Liver (tissue), 7 donors: ENCODE measurements at regions not wholly inside any gene's neighbourhood (a gene's known extent, or its start where the extent isn't known, plus 50 kb on each side); places are given as distances from the start of the nearest gene placed in this dataset.
"Not testable (repeated sequence)": the region's sequence is repeated elsewhere in the genome, so short reads cannot be mapped to it uniquely, and the experiment has no call there.

Experiments
- DNase-seq: peaks from one replicate; pipeline ENCODE4 v3.0.0-alpha.2; 2017; ENCODE audit warnings: low spot score
- H3K27ac ChIP-seq, 2 donors: one replicate each; pipeline ENCODE4 v1.7.0; 2013; ENCODE audit warnings: inconsistent platforms in 2 of 2, low read length in 2 of 2, control low read depth in 1 of 2, low read depth in 1 of 2, mild to moderate bottlenecking in 1 of 2
- H3K27me3 ChIP-seq, 4 donors: one replicate each; pipeline versions ENCODE4 v1.6.1 to v1.7.0; 2013; ENCODE audit warnings: low read length in 3 of 4, inconsistent platforms in 1 of 4, mild to moderate bottlenecking in 1 of 4, moderate library complexity in 1 of 4; ENCODE audit not compliant: control insufficient read depth in 4 of 4, insufficient read depth in 4 of 4
- H3K36me3 ChIP-seq, 4 donors: one replicate each; pipeline versions ENCODE4 v1.6.1 to v1.7.0; 2013; ENCODE audit warnings: low read length in 3 of 4, mild to moderate bottlenecking in 3 of 4, low read depth in 1 of 4, moderate library complexity in 1 of 4; ENCODE audit not compliant: control insufficient read depth in 4 of 4, insufficient read depth in 3 of 4
- H3K4me1 ChIP-seq, 4 donors: one replicate each; pipeline versions ENCODE4 v1.6.1 to v1.7.0; 2013; ENCODE audit warnings: low read length in 3 of 4, mild to moderate bottlenecking in 3 of 4, moderate library complexity in 1 of 4; ENCODE audit not compliant: control insufficient read depth in 4 of 4, insufficient read depth in 4 of 4
- H3K4me3 ChIP-seq, 3 donors: one replicate each; pipeline versions ENCODE4 v1.6.1 to v1.7.0; 2013; ENCODE audit warnings: low read length in 3 of 3, control low read depth in 1 of 3, low read depth in 1 of 3, mild to moderate bottlenecking in 1 of 3
- H3K9ac ChIP-seq, 2 donors: one replicate each; pipeline ENCODE4 v1.7.0; 2013; ENCODE audit warnings: low read length in 2 of 2, mild to moderate bottlenecking in 2 of 2, moderate library complexity in 2 of 2, control low read depth in 1 of 2, low read depth in 1 of 2
- H3K9me3 ChIP-seq, 4 donors: one replicate each; pipeline versions ENCODE4 v1.6.1 to v1.7.0; 2013; ENCODE audit warnings: low read length in 3 of 4; ENCODE audit not compliant: control insufficient read depth in 4 of 4
- ATF3 ChIP-seq: IDR thresholded peaks from 2 replicates; pipeline ENCODE4 v1.6.1; 2016; ENCODE audit warnings: antibody characterized with exemption
- EGR1 ChIP-seq, 2 donors: IDR thresholded peaks; 2 replicates each; pipeline ENCODE4 v1.6.1; 2016 to 2018; ENCODE audit warnings: antibody characterized with exemption in 2 of 2, low read depth in 2 of 2
- FOXA2 ChIP-seq: IDR thresholded peaks from 2 replicates; pipeline ENCODE4 v1.6.1; 2016; ENCODE audit warnings: antibody characterized with exemption
- HNF4A ChIP-seq, 2 donors: conservative IDR thresholded peaks; 2 replicates each; pipeline ENCODE4 v1.6.1; 2016; ENCODE audit warnings: antibody characterized with exemption in 2 of 2, mild to moderate bottlenecking in 2 of 2
- HNF4G ChIP-seq: IDR thresholded peaks from 2 replicates; pipeline ENCODE4 v1.6.1; 2016; ENCODE audit warnings: antibody characterized with exemption
- JUND ChIP-seq, 2 donors: IDR thresholded peaks; 2 replicates each; pipeline ENCODE4 v1.6.1; 2016; ENCODE audit warnings: antibody characterized with exemption in 2 of 2
- NR2F2 ChIP-seq: IDR thresholded peaks from 2 replicates; pipeline ENCODE4 v1.6.1; 2016; ENCODE audit warnings: antibody characterized with exemption
- RAD21 ChIP-seq, 2 donors: IDR thresholded peaks; 2 replicates each; pipeline ENCODE4 v1.6.1; 2016; ENCODE audit warnings: antibody characterized with exemption in 2 of 2, mild to moderate bottlenecking in 2 of 2
- REST ChIP-seq: IDR thresholded peaks from 2 replicates; pipeline ENCODE4 v1.6.1; 2016; ENCODE audit warnings: antibody characterized with exemption, mild to moderate bottlenecking
- RXRA ChIP-seq, 2 donors: IDR thresholded peaks; 2 replicates each; pipeline ENCODE4 v1.6.1; 2017 to 2018; ENCODE audit warnings: antibody characterized with exemption in 2 of 2, mild to moderate bottlenecking in 1 of 2
- SP1 ChIP-seq: IDR thresholded peaks from 2 replicates; pipeline ENCODE4 v1.6.1; 2018; ENCODE audit warnings: antibody characterized with exemption, mild to moderate bottlenecking
- TAF1 ChIP-seq: conservative IDR thresholded peaks from 2 replicates; pipeline ENCODE4 v1.6.1; 2016; ENCODE audit warnings: antibody characterized with exemption, mild to moderate bottlenecking
- YY1 ChIP-seq: IDR thresholded peaks from 2 replicates; pipeline ENCODE4 v1.6.1; 2016; ENCODE audit warnings: antibody characterized with exemption, mild to moderate bottlenecking
- ZBTB33 ChIP-seq: IDR thresholded peaks from 2 replicates; pipeline ENCODE4 v1.6.1; 2016; ENCODE audit warnings: antibody characterized with exemption
- WGBS: extraction: QIAGEN DNeasy Blood & Tissue Kit; methylation state at CpG from one replicate; pipeline ENCODE4 v1.1.7; 2013; 5-methylcytosine and 5-hydroxymethylcytosine counted together
- donor health status: healthy.
- donor health status: healthy.
- donor health status: healthy.
- donor health status: healthy.

- Histone ChIP-seq H3K27me3 (no peaks in the 10 kb centered on the region), H3K4me3 (no peak overlapping the region), H3K36me3 (no peaks in the 10 kb centered on the region), H3K4me1 (peaks cover 0 to 6% (median 5%) of the 10 kb centered on the region in 4 donors), H3K27ac (no peak overlapping the region), H3K9ac (no peak overlapping the region), H3K9me3 (no peaks in the 10 kb centered on the region)
- no peak for DNase-seq
- TF ChIP-seq NR2F2 (no peak), RXRA (IDR thresholded peaks at IDR 0.05) (peak in 1 of 2 donors; percentile 46), YY1 (no peak), HNF4G (no peak), SP1 (peak; percentile 44), ZBTB33 (no peak), FOXA2 (peak; percentile 5), HNF4A (conservative IDR thresholded peaks at IDR 0.05) (peak; percentile 71 to 79), RAD21 (IDR thresholded peaks at IDR 0.05) (peak in 1 of 2 donors; percentile 14)
- WGBS, result 25% methylated on average over 3 of the region's 3 CpGs
These were observed 60.7 kb downstream of the FOXD2 start for GRCh38 chr1:47498551-47498950.

- no peaks in the 10 kb centered on the region for H3K9me3 ChIP-seq
- no peak overlapping the region for H3K9ac ChIP-seq
- H3K36me3 ChIP-seq, result no peaks in the 10 kb centered on the region
- H3K27me3 ChIP-seq, result no peaks in the 10 kb centered on the region
- DNase-seq, result no peak
- H3K27ac ChIP-seq, result no peak overlapping the region
- WGBS, result 95% methylated on average over 5 of the region's 5 CpGs
- TF ChIP-seq JUND (IDR thresholded peaks at IDR 0.05), result no peak
- TF ChIP-seq NR2F2, result no peak
- TF ChIP-seq ATF3, result no peak
- TF ChIP-seq HNF4G, result no peak
- H3K4me1 ChIP-seq, result peaks cover 0 to 6% (median 5%) of the 10 kb centered on the region in 4 donors
- no peak overlapping the region for H3K4me3 ChIP-seq
These were observed 63.2 kb downstream of the FOXD2 start for GRCh38 chr1:47501069-47501468.

- Histone ChIP-seq H3K27ac (no peak overlapping the region), H3K36me3 (no peaks in the 10 kb centered on the region), H3K9ac (no peak overlapping the region), H3K27me3 (no peaks in the 10 kb centered on the region), H3K9me3 (no peaks in the 10 kb centered on the region), H3K4me3 (no peak overlapping the region), H3K4me1 (peaks cover 4 to 18% (median 11%) of the 10 kb centered on the region in 4 donors)
- 91% methylated on average over 12 of the region's 12 CpGs for WGBS
- DNase-seq, result no peak
- no peak for TF ChIP-seq TAF1
- no peak for TF ChIP-seq HNF4A (conservative IDR thresholded peaks at IDR 0.05)
- no peak for TF ChIP-seq FOXA2
- no peak for TF ChIP-seq ZBTB33
- TF ChIP-seq EGR1 (IDR thresholded peaks at IDR 0.05; ENCODE audit: low read depth in 2 of 2), result no peak
- no peak for TF ChIP-seq REST
- TF ChIP-seq HNF4G, result no peak
- TF ChIP-seq NR2F2, result no peak
- no peak for TF ChIP-seq JUND (IDR thresholded peaks at IDR 0.05)
- no peak for TF ChIP-seq ATF3
These were observed 65.0 kb downstream of the FOXD2 start for GRCh38 chr1:47502746-47503370.

GRCh38 chr1:47504840-47505239 lies 67.0 kb downstream of the FOXD2 start:
- not testable (repeated sequence) for DNase-seq, H3K9ac ChIP-seq, H3K36me3 ChIP-seq, H3K27ac ChIP-seq, H3K4me3 ChIP-seq, H3K9me3 ChIP-seq, H3K27me3 ChIP-seq
- WGBS, result 90% methylated on average over 2 of the region's 4 CpGs
- peaks cover 14 to 30% (median 19%) of the 10 kb centered on the region in 4 donors for H3K4me1 ChIP-seq
